Ovary (tissue), 7 donors: ENCODE measurements at regions not wholly inside any gene's neighbourhood (a gene's known extent, or its start where the extent isn't known, plus 50 kb on each side); places are given as distances from the start of the nearest gene placed in this dataset.

ENCODE experiments used
- DNase-seq, 5 donors: peaks; one replicate each; pipeline ENCODE4 v3.0.0-alpha.2; 2019 to 2020
- H3K27ac ChIP-seq, 2 donors: fragments of 200-600 bp; one replicate each; pipeline versions ENCODE4 v1.5.1 to v1.8.0; 2019 to 2022
- H3K27me3 ChIP-seq: fragments of 200-600 bp; one replicate; pipeline ENCODE4 v1.8.0; 2022
- H3K36me3 ChIP-seq: fragments of 200-600 bp; sonication (generic); one replicate; pipeline ENCODE4 v1.5.1; 2019
- H3K4me1 ChIP-seq: one replicate; pipeline ENCODE4 v1.8.1; 2013; ENCODE audit warnings: mild to moderate bottlenecking, moderate library complexity; ENCODE audit not compliant: insufficient read depth
- H3K4me3 ChIP-seq: fragments of 200-600 bp; sonication (generic); one replicate; pipeline ENCODE4 v1.5.1; 2017
- H3K9me3 ChIP-seq, 2 donors: fragments of 200-600 bp in 1 of 2; sonication (generic) in 1 of 2; one replicate each; pipeline versions ENCODE4 v1.5.1 to v1.8.1; 2013 to 2019; ENCODE audit warnings: mild to moderate bottlenecking in 1 of 2, moderate library complexity in 1 of 2
- CTCF ChIP-seq, 3 donors: fragments of 450-650 bp in 2 of 3; fragments of 200-600 bp in 1 of 3; IDR thresholded peaks; one replicate each; pipeline versions ENCODE4 v1.5.1 to v1.8.0; 2016 to 2022; ENCODE audit warnings: antibody characterized with exemption in 3 of 3, mild to moderate bottlenecking in 1 of 3
- EP300 ChIP-seq: sonication (generic); formaldehyde crosslinking; IDR thresholded peaks from one replicate; pipeline ENCODE4 v1.6.1; 2017; ENCODE audit warnings: antibody characterized with exemption
- POLR2A ChIP-seq: fragments of 450-650 bp; IDR thresholded peaks from one replicate; pipeline ENCODE4 v1.6.1; 2017; ENCODE audit warnings: antibody characterized with exemption, mild to moderate bottlenecking, moderate library complexity
- WGBS, 3 donors: extraction: QIAGEN DNeasy Blood & Tissue Kit in 1 of 3; methylation state at CpG; one replicate each; pipeline versions ENCODE4 v1.1.5 to v1.1.7; 2013 to 2017; 5-methylcytosine and 5-hydroxymethylcytosine counted together
- intact Hi-C, 4 donors: fragments of 100-400 bp; cut with DNase I; formaldehyde crosslinking; loops; one replicate each; pipeline versions ENCODE4 v1.11.0 to v1.15.1; 2022 to 2023
- donor health status: DM: no; HTN: no; CAD: no; lungs with moderate emphysema.
- donor health status: DM: no; HTN: no; CAD: no.
- donor health status: Bipolar disorder and iron deficiency.
- donor health status: DM: no; HTN: no; CAD: no.
- donor health status: DM: yes; HTN: yes; CAD: no.

- DNase-seq: no peak
- intact Hi-C loops: no loop called here
- Histone ChIP-seq H3K36me3 (no peaks in the 10 kb centered on the region), H3K27ac (no peak overlapping the region), H3K9me3 (no peaks in the 10 kb centered on the region), H3K4me1 (no peaks in the 10 kb centered on the region), H3K27me3 (no peaks in the 10 kb centered on the region), H3K4me3 (no peak overlapping the region)
- no peak for TF ChIP-seq CTCF (IDR thresholded peaks at IDR 0.05)
- TF ChIP-seq EP300: no peak
- TF ChIP-seq POLR2A: no peak
- 79 to 88% (median 81%) methylated on average over 2 of the region's 2 CpGs for WGBS, 3 donors
Observed at GRCh38 chr12:4191642-4192041, 81.9 kb upstream of the CCND2 start.

- 71 to 79% (median 77%) methylated on average over 3 of the region's 3 CpGs for WGBS, 3 donors
- H3K27ac ChIP-seq: no peak overlapping the region
- no peaks in the 10 kb centered on the region for H3K36me3 ChIP-seq
- H3K27me3 ChIP-seq: no peaks in the 10 kb centered on the region
- no peak for DNase-seq
- H3K4me1 ChIP-seq: no peaks in the 10 kb centered on the region
- intact Hi-C loops: no loop called here
- TF ChIP-seq POLR2A: no peak
- TF ChIP-seq CTCF (IDR thresholded peaks at IDR 0.05): no peak
- TF ChIP-seq EP300: no peak
- no peaks in the 10 kb centered on the region for H3K9me3 ChIP-seq
- no peak overlapping the region for H3K4me3 ChIP-seq
Observed at GRCh38 chr12:4191149-4191548, 82.4 kb upstream of the CCND2 start.

GRCh38 chr12:4190366-4191063, 83.0 kb upstream of the CCND2 start:
- TF ChIP-seq CTCF (IDR thresholded peaks at IDR 0.05) (no peak), POLR2A (no peak), EP300 (no peak)
- Histone ChIP-seq H3K4me3 (no peak overlapping the region), H3K27me3 (no peaks in the 10 kb centered on the region), H3K4me1 (no peaks in the 10 kb centered on the region), H3K36me3 (no peaks in the 10 kb centered on the region), H3K9me3 (no peaks in the 10 kb centered on the region), H3K27ac (no peak overlapping the region)
- DNase-seq: no peak
- WGBS, 3 donors: 75 to 82% (median 76%) methylated on average over 5 of the region's 5 CpGs
- intact Hi-C loops: no loop called here

GRCh38 chr12:4189721-4190120, 83.8 kb upstream of the CCND2 start:
- Histone ChIP-seq H3K4me3 (no peak overlapping the region), H3K36me3 (no peaks in the 10 kb centered on the region), H3K27me3 (no peaks in the 10 kb centered on the region), H3K4me1 (no peaks in the 10 kb centered on the region), H3K9me3 (no peaks in the 10 kb centered on the region), H3K27ac (no peak overlapping the region)
- intact Hi-C loops: no loop called here
- WGBS, 3 donors: 85 to 88% (median 86%) methylated on average over 12 of the region's 12 CpGs
- no peak for TF ChIP-seq CTCF (IDR thresholded peaks at IDR 0.05)
- TF ChIP-seq EP300: no peak
- no peak for TF ChIP-seq POLR2A
- no peak for DNase-seq
